Germinal center (tissue), 1 donor: ENCODE measurements at regions not wholly inside any gene's neighbourhood (a gene's known extent, or its start where the extent isn't known, plus 50 kb on each side); places are given as distances from the start of the nearest gene placed in this dataset.
"Not testable (repeated sequence)": the region's sequence is repeated elsewhere in the genome, so short reads cannot be mapped to it uniquely, and the experiment has no call there.

Source experiments
- DNase-seq: peaks from one replicate; pipeline ENCODE4 v3.0.0; 2012; ENCODE audit warnings: mixed read lengths, low spot score

DNA sequence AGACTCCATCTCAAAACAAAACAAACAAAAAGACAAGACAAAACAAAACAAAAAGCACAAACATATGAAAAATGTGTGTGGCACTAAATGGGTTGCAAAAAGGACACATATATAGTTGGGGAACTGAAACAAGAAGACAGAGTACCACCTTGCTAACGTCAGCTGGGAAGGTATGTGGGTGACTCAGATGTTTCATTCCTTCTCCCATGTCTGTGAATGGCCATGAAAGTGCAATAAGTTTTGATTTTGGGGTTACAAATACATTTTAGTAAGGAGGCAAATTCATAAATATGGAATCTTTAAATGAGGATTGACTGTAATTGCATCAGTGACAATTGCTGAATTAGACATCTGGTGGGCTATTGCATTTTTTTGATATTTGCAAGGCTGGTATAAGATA, 81.6 kb upstream of the KLF4 start:
- no peak for DNase-seq

DNA sequence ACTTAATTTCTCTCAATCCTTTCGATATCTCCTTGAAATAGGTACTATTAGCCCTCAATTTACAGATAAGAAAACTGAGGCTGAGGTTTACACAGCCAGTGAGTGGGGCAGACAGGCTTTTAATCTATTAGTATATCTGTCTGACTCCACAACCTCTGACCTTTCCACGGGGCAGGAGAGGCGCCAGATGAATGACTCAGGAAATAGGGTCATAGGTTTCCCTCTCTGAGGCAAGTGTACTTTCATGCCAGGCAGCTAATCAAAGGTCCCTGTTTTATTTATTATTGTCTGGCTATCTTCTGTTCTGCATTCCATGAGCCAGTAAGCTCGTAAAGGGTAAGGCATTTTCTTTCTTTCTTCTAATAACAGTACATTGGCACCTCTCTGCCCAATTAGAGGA, 79.6 kb upstream of the KLF4 start:
- DNase-seq, result no peak

DNA sequence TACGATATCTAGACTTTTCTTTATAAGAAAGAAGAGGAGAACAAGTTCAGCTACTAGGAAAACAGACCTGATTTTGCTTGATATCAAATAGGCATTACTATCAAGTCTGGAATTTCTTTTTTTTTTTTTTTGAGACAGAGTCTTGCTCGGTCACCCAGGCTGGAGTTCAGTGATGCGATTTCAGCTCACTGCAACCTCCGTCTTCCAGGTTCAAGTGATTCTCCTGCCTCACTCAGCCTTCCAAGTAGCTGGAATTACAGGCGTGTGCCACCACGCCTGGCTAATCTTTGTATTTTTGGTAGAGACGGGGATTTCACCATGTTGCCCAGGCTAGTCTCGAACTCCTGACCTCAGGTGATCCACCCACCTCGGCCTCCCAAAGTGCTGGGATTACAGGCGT, 78.8 kb upstream of the KLF4 start:
- DNase-seq, result not testable (repeated sequence)

DNA sequence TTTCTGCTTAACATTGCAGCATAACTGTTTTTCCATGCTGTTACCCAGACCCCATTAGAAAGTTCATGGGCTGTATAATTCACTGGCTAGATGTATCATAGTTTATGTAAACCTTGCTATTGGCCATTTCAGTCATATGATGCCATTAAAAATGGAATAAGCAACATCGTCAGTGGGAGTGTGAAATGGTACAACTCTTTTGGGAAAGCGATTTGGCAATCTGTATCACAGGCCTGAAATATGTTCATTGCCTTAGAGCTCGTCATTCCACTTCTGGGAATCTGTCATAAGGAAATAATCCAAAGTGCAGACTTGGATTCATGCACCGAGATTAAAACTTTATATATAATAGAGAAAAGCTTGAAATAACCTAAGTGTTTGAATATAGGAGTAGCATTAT, 77.9 kb upstream of the KLF4 start:
- DNase-seq, result no peak

DNA sequence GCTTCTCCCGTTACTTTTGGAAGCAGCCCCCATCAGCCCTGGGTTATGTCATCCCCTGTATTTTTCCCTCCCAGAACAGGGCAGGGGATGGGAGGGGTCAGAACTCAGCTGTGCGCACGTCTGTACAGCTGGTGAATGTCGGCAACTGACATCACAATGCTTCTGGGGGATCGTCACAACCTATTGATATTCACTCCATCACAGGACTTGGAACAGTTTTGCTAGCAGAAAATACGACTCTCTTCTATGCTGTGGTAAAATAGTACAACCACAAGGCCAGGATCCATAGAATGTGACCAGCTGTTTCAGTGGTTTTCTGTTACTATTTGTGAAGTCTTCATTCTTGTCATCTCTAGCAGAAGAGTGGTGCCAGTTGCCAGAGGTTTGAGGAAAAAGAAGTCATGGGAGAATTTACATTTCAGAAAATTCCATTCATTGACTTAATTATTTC, 77.1 kb upstream of the KLF4 start:
- no peak for DNase-seq

DNA sequence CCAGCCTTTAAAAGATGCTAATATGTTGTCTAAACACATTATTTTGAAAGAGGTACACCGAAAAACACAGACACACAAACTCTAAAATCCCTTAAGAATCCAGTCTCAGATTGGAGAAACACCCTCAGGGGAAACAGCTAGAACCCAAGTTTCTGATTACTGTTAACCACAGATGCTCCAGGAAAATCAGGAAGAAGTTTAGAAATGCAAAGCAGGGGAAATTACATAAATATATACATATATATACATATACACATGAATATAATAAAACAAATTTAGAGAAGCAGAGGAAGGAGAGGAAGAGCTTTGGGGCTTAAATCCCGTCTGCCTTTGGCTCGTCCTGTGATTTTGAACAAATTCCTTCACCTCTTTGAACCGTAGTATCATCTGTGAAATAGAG, 73.2 kb upstream of the KLF4 start:
- DNase-seq, result no peak

DNA sequence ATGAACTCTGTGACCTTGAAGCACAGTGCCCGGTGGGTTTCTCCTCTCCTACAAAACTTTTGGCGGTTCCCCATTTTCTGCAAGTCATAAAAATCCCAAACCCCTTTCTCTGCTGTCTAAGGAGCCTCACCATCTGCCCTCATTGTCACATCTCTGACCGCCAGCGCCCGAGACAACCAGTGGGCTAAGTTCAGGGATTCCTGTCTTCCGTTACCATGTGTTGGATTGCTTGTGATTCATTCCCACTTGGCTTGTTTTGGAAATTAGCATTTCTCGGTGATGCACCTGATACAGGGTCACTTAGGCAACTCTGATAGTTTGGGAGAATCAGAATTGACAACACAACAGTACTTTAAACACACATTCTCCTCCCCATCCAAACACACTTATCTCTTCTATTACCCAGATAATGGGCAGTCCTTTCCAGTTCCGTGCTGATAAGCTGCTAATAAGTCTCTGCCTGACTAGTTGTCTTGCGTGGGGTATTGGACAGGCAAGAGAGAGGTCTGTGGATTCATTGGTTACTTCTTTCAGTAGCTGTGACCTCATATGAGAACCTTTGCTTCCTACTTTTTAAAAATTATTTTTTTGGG, 70.0 kb upstream of the KLF4 start:
- DNase-seq, result no peak

DNA sequence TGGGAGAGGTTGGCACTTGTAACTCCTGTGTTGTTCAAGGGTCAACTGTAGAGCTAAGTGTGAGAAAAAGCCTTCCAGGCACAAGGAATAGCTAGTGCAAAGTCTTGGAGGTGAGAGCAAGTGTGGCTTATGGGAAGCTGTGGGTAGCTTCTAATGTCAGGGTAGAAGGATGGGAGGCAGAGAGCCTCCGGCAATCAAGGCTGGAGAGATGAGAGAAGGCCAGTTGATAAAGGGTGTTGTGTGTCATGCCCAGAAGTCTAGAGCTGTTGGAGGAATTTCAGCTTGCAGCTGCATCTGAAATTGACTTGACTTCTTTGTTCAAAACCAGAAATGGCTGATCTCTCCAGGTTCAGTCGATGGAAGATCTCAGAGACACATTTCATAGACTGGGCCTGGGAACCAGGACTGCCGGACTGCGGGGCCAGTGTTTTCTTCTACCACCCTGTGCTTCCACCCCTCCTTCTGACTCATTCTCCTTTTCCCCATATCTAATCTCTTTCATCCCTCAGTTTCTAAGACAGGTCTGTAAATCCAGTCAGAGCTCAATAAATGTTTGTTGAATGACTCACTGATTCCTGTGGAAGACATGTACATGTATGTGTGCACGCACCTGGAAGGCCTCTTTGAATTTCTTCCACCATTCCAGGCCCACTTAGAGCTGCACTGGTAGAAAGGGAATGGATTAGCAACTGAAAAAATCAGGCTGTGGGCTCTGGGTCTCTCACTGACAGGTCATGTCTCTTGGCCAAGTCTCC, 67.8 kb upstream of the KLF4 start:
- no peak for DNase-seq

DNA sequence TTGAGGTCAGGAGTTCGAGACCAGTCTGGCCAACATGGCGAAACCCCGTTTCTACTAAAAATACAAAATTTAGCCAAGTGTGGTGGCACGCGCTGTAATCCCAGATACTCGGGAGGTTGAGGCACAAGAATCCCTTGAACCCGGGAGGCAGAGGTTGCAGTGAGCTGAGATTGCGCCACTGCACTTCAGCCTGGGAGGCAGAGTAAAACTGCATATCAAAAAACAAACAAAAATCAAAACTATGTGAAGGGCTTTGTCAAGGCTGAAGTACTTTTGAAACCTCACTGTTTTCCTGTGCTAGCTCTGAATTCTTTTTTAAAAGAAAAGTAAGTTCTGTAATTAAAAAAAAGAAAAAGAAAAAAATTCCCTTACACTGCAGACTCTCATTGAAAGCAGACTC, 65.1 kb upstream of the KLF4 start:
- DNase-seq, result no peak

DNA sequence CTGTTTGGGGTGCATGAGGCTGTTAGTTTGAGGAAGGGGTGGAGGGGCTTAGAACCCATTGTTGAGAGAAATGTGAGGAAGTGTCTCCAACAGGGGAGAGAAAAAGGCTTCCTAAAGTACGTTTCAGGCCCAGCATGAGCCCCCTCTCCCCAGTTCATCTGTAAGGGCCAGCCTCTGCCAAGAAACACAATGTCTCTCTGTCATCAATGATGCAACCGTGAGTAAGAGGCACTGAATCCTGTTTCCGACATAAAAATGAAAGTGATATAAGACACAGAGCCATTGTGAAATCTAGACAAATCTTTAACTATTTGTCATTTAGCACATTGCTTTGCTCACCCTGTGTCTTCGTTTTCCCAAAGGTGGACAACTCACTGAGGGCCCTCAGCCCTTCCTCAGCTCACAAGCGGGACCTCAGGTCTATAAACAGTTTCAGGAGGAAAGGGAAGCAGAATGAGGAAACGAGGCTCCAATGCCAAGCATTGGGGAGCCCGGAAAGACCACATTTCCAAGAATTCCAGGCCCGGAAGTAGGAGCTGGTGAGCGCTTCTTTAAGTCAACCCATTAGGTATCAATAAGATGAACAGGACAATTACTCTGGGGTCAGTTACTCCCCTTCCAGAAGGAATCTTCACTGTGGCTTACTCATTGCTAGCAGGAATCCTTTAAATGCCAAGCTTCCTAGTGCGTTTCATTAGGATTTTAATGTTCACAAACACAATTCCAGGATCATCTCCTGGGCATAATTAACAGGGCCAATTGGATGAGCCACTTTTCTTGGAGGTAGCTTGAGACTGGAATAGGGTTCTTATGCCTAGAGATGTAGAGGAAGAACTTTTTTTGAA, 59.0 kb upstream of the KLF4 start:
- DNase-seq, result no peak

DNA sequence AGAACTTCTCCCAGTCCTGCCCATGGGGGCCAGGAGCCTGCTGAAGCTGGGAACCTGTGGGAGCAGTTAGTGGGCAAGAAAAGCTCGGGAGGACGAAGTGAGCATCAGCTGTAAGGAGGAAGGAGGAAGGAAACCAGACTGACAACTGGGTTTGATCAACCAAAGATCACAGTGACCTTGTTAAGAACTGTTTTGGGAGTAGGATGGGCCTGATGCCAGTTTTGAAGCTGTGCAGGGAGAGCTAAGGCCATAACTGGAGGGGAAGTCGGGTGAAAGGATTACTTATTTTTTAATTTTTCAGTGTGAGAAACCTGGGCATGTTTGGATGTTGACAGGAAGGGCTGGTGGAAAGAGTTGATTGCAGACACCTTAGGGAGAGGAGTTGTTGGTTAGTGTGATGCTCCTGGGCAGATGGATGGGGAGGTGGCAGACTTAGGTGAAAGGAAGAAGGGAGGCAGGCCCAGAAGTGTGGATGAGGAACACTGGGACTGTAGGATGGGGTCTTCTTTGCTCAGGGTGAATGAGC, 58.3 kb upstream of the KLF4 start:
- DNase-seq, result no peak

DNA sequence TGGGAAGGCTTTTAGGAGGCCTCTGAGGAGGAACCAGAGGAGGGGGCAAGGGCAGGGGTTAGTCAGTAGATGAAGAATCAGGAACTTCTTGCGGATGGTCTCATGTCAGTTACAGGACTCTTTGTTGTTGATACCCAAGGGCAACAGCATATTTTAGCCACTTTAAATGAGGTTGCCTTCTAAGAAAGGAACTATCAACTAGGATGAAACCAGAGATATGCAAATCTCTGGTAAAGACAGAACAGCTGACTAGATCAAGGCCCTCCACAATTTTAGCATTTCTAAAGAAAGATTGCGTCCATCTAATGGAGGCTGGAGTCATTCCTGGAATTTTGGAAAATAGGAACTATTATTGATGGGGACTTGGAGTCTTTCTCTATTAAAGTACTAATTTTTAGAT, 57.7 kb upstream of the KLF4 start:
- no peak for DNase-seq

DNA sequence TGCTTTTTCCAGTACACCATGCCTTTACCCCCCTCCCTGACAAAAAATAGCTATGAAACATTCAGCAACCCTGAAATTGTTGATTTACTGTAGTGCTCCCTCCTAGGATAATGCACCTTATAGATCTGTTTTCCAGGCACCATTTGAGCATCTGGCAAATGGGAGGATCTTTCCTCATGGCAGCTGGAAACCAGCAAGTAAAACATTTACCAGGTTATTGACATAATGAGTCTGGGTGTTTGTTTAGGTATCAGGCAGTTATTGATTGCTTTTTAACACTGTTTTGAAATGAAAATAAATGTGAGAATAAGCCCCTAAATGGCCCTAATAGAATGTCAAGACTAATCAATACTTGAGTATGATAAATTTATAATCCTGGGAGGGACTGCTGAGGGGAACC, 57.3 kb upstream of the KLF4 start:
- DNase-seq, result no peak

DNA sequence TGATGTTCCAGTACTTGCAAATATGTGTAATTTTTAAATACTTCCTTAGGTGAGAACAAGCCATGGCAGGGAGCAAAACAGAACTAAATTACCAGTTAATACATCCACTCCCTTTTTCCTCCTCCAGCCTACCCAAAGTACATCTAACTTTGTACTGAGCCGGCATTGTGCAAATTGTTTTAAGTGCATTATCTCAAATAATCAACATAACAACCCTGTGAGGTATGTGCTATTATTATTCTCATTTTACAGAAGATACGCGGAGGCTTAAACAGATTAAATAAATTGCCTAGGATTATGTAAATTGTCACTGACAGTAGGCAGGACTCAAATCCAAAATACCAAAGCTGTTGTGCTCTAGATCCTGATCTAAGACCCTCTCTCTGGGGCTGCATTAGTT, 55.5 kb upstream of the KLF4 start:
- no peak for DNase-seq

DNA sequence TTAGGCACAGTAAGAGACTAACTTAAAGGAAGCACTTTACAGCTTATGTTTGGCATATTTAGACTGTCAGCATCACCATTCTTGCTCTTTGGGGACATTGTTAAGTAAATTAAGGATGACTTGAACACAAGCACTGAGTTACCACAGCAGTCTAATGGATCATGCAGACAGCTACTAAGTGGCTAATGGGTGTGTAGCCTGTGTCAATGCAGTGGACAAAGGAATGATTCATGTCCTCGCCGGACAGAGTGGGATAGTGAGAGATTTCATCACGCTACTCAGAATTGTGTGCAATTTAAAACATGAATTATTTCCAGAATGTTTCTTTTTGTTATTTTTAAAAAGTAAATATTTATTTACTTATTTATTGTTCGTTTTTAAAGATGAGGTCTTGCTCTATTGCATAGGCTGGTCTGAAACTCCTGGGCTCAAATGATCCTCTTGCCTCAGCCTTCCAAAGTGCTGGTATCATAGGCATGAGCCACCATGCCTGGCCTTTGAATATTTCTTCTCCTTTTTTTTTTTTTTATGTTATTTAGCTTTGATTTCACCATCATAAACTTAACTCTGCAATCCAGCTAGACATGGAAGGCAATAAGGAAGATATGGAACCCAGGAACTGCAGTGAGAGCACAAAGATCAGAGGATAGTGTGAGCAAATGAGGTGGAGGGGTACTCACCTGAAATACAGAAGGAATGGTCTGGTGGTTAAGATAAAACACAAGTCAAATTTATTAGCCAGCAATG, 53.0 kb upstream of the KLF4 start:
- DNase-seq, result no peak

DNA sequence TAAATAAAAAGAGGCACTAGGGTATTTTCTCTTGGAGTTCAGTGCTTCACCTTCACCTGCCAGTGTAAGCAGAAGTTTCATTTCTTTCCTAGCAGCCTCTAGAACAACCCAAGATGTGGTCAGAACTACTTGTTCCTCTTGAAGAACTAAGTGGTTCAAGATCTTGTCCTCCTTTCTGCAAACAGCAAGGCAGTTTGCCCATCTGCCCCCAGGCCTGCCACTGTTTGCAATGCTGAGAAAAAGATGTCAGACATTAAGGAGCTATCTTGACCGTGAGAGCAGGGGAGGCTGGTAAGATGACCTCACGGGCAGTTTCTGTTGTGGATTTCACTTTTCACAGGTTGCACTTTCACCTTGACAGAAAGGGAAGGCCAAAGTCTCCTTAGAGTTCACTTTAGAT, 52.0 kb upstream of the KLF4 start:
- no peak for DNase-seq

DNA sequence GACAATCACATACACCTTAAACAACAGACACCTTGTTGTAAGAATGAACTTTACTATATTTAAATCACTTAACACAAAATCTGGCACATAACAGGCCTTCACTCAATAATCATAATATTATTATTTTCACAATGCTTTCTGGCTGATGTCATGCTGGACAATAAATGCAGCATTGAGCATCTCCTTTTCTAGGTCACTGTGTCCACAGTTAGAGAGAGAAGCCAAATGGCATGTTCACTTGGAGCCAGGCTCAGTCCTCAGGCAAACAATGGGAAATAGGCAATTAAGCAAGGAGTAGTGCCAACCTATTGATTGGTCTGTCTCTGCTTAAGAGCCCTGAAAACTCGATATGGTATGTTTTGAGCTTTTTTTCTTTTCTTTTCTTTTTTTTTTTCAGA, 50.6 kb upstream of the KLF4 start:
- no peak for DNase-seq

DNA sequence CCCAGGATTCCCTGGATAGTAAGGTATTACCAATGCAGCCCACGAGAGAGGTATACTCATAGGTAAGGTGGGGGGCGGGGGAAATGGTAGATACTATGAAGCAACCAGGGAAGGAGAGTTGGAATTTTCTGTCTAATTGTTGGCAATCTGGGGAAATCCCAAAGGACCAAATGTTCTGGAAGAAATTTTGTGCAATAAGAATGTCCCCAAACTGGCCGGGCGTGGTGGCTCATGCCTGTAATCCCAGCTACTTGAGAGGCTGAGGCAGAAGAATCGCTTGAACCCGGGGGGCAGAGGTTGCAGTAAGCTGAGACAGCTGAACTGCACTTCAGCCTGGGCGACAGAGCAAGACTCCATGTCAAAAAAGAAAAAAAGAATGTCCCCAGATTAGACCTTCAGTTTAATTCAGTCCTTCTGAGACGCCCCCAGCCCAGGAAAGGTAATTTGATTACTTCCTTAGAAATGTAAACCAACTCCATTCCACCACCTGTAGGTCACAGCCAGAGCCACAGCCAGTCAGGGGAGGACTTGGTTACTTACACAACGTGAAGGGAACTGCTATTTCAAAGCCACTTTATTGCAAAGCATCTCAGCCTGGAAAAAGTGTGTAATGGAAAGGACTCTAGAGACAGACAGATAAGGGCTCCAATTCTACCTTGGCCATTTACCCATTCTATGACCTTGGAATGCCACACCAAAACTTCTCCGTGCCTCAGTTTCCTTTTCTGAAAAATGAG, 50.0 kb upstream of the KLF4 start:
- DNase-seq, result no peak
